MM.1S (cell line): ENCODE measurements at regions not wholly inside any gene's neighbourhood (a gene's known extent, or its start where the extent isn't known, plus 50 kb on each side); places are given as distances from the start of the nearest gene placed in this dataset.

Source experiments
- DNase-seq: peaks from one replicate; pipeline ENCODE4 v3.0.0-alpha.2; 2015
- H2AFZ ChIP-seq: fragments of 300-600 bp; sonication (generic); 2 replicates; pipeline ENCODE4 v1.6.0; 2016; ENCODE audit warnings: antibody characterized with exemption, low read length
- H3F3A ChIP-seq: fragments of 300-600 bp; sonication (generic); 2 replicates; pipeline ENCODE4 v1.6.1; 2016; ENCODE audit warnings: mild to moderate bottlenecking, antibody characterized with exemption, low read length, moderate library complexity, mixed read lengths; ENCODE audit not compliant: insufficient read depth
- H3K27ac ChIP-seq: fragments of 300-600 bp; sonication (generic); 2 replicates; pipeline ENCODE4 v1.5.1; 2016; ENCODE audit warnings: mild to moderate bottlenecking, low read length
- H3K27me3 ChIP-seq: fragments of 300-600 bp; sonication (generic); replicated peaks from 2 replicates; pipeline ENCODE4 v1.6.0; 2016; ENCODE audit warnings: low read length; ENCODE audit not compliant: insufficient read depth
- H3K36me3 ChIP-seq: fragments of 300-600 bp; sonication (generic); replicated peaks from 2 replicates; pipeline ENCODE4 v1.6.1; 2016; ENCODE audit warnings: mild to moderate bottlenecking, low read length, mixed read lengths; ENCODE audit not compliant: insufficient read depth
- H3K4me1 ChIP-seq: fragments of 300-600 bp; sonication (generic); 2 replicates; pipeline ENCODE4 v1.6.1; 2016; ENCODE audit warnings: low read length, mixed read lengths
- H3K4me2 ChIP-seq: fragments of 300-600 bp; sonication (generic); 2 replicates; pipeline ENCODE4 v1.6.0; 2016; ENCODE audit warnings: low read depth, low read length
- H3K4me3 ChIP-seq: fragments of 300-600 bp; sonication (generic); 2 replicates; pipeline ENCODE4 v1.5.1; 2016; ENCODE audit warnings: low read length, mixed read lengths
- H3K79me2 ChIP-seq: fragments of 300-600 bp; sonication (generic); 2 replicates; pipeline ENCODE4 v1.6.1; 2016; ENCODE audit warnings: mixed run types, low read length, mixed read lengths
- H3K9ac ChIP-seq: fragments of 300-600 bp; sonication (generic); 2 replicates; pipeline ENCODE4 v1.6.1; 2016; ENCODE audit warnings: low read length, mixed read lengths
- H3K9me2 ChIP-seq: fragments of 300-600 bp; sonication (generic); replicated peaks from 2 replicates; pipeline ENCODE4 v1.6.1; 2016; ENCODE audit warnings: mild to moderate bottlenecking, low read length, mixed read lengths; ENCODE audit not compliant: insufficient read depth
- H3K9me3 ChIP-seq: fragments of 300-600 bp; sonication (generic); replicated peaks from 2 replicates; pipeline ENCODE4 v1.6.1; 2016; ENCODE audit warnings: mild to moderate bottlenecking, low read length, mixed read lengths; ENCODE audit not compliant: insufficient read depth
- H4K20me1 ChIP-seq: fragments of 300-600 bp; sonication (generic); 2 replicates; pipeline ENCODE4 v1.6.1; 2016; ENCODE audit warnings: mild to moderate bottlenecking, low read length, moderate library complexity, mixed read lengths; ENCODE audit not compliant: insufficient read depth
- CTCF ChIP-seq: fragments of 300-600 bp; sonication (generic); IDR thresholded peaks from 2 replicates; pipeline ENCODE4 v1.5.1; 2016; ENCODE audit warnings: antibody characterized with exemption, low read length, mixed read lengths
- EZH2 ChIP-seq: fragments of 300-600 bp; sonication (generic); optimal IDR thresholded peaks from 2 replicates; pipeline ENCODE3; 2017; ENCODE audit warnings: low read depth, mild to moderate bottlenecking, antibody characterized with exemption, low read length, mixed read lengths
- EZH2phosphoT487 ChIP-seq: fragments of 300-600 bp; sonication (generic); IDR thresholded peaks from 2 replicates; pipeline ENCODE4 v1.6.1; 2018; ENCODE audit warnings: antibody characterized with exemption, low read length

DNA sequence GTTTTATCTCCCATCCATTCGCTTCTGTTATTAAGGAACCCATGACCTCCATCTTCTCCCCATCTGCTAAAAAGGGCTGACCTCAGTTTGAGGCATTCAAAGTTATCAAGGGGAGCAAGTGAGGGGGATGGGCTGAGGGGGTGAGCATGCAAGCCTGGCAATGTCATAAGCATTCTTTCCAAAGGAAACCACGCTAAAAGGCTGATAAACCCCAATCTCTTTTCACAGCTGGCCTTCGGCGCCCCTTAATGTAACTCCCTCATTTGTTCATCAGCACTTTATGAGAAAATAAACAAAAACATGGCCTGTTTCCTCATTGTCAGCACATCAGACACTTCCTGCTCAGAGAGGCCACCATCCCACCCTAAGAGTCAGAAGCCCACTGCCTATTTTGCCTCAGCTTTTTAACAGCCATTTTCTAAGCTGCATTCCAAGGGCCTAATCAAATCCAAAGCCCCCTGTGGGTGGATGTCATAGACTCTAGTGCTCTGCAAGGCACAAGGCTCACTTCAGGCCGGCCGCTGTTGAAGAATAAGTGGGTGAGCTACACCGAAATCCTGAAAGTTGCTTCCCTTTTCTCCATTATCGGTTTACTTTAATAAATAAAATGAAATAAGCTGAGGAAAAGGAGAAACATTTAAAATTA is 92.0 kb upstream of the SRD5A3 start:
- H2AFZ ChIP-seq = no peak overlapping the region
- no peak for TF ChIP-seq CTCF
- no peak for TF ChIP-seq EZH2
- TF ChIP-seq EZH2phosphoT487 = no peak
- H4K20me1 ChIP-seq = no peaks in the 10 kb centered on the region

DNA sequence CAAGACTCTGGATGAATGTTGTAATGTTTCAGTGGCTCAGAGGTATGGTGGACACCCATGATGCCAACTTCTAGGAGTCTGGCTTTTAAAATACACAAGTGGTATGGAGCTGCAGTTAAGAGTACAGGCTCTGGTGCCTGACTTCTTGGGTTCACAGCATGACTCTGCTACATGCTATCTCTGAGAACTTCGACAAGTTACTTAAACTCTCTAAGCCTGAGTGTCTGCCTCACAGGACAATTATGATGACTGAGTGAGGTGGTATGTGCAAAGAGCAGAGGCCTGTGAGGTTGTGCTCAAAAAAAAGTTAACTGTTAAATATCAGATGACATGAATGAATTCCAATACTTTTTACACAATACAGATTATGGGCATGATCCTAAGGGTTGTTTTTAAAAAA is 90.9 kb upstream of the SRD5A3 start:
- Histone ChIP-seq H3K9ac (no peak overlapping the region), H3K4me1 (no peaks in the 10 kb centered on the region), H3K4me2 (no peak overlapping the region), H3K27ac (no peak overlapping the region), H2AFZ (no peak overlapping the region), H3F3A (no peaks in the 10 kb centered on the region), H3K4me3 (no peak overlapping the region), H3K27me3 (no peaks in the 10 kb centered on the region), H3K36me3 (no peaks in the 10 kb centered on the region), H4K20me1 (no peaks in the 10 kb centered on the region), H3K9me3 (no peaks in the 10 kb centered on the region), H3K9me2 (no peaks in the 10 kb centered on the region), H3K79me2 (no peaks in the 10 kb centered on the region)
- DNase-seq = no peak
- TF ChIP-seq CTCF (no peak), EZH2phosphoT487 (no peak), EZH2 (no peak)

More for the DNA sequence above, 92.0 kb upstream of the SRD5A3 start:
- Histone ChIP-seq H3K79me2 (no peaks in the 10 kb centered on the region), H3K36me3 (no peaks in the 10 kb centered on the region), H3K4me1 (no peaks in the 10 kb centered on the region), H3K27ac (no peak overlapping the region), H3K9me3 (no peaks in the 10 kb centered on the region), H3K4me3 (no peak overlapping the region), H3K4me2 (no peak overlapping the region), H3K9ac (no peak overlapping the region), H3F3A (no peaks in the 10 kb centered on the region), H3K27me3 (no peaks in the 10 kb centered on the region), H3K9me2 (no peaks in the 10 kb centered on the region)
- DNase-seq = no peak

DNA sequence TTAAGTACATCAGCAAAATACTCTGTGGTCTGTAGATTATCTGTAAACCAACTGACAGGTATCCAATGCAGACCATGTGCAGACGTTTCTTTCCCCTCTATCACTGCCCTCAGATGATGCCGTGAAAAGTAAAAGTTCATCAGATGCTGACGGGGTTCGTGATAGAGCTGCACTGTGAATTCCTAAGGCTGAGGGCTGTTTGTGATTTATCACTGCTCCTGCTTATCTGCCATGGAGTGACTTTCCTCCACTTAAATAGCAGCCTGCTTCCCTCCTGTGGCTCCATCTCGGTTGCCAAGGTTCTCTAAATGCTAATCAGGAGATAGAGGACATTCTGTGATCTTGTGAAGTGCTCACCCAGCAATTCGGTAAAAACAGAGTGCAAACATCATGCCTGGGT is 89.3 kb upstream of the SRD5A3 start:
- H2AFZ ChIP-seq = no peak overlapping the region

More for the DNA sequence above, 89.3 kb upstream of the SRD5A3 start:
- no peak overlapping the region for H3K4me2 ChIP-seq
- H3K9me3 ChIP-seq = no peaks in the 10 kb centered on the region
- H3K4me1 ChIP-seq = no peaks in the 10 kb centered on the region
- no peaks in the 10 kb centered on the region for H4K20me1 ChIP-seq
- no peak for TF ChIP-seq EZH2phosphoT487
- no peak for TF ChIP-seq CTCF
- TF ChIP-seq EZH2 = no peak
- no peaks in the 10 kb centered on the region for H3F3A ChIP-seq
- H3K27ac ChIP-seq = no peak overlapping the region
- H3K9me2 ChIP-seq = no peaks in the 10 kb centered on the region
- no peaks in the 10 kb centered on the region for H3K36me3 ChIP-seq
- H3K79me2 ChIP-seq = no peaks in the 10 kb centered on the region
- no peak overlapping the region for H3K9ac ChIP-seq
- H3K4me3 ChIP-seq = no peak overlapping the region
- H3K27me3 ChIP-seq = no peaks in the 10 kb centered on the region
- DNase-seq = no peak
